HG02642 (cell line): ENCODE measurements at regions not wholly inside any gene's neighbourhood (a gene's known extent, or its start where the extent isn't known, plus 50 kb on each side); places are given as distances from the start of the nearest gene placed in this dataset.

ENCODE experiments used
- ATAC-seq: cut with Tn5 transposase; IDR thresholded peaks from one replicate; pipeline ENCODE4 v1.9.1; 2021; ENCODE audit warnings: mild to moderate bottlenecking; ENCODE audit not compliant: unreplicated experiment, poor library complexity

DNA sequence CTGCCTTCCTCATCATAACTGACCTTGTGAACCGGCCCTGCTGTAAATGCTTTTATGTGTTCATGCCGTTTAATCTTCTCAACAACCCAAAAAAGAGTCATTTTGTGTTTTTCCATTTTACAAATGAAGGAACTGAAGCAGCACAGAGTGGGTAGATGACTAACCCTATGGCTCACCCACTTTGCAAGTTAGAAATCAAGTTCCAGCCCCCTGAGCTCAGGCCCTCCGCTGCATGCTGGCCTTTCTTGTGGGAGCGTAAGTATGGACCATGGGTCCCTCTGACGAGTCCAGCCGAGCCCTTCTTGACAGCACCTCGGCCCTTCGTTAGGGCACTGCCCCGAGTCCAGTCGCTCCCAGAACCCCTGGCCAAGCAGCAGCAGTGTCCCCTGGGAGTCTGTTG is 194.6 kb downstream of the GLI2 start:
- ATAC-seq = no peak

GRCh38 chr2:120930864-120931263 is 195.2 kb downstream of the GLI2 start:
- no peak for ATAC-seq

GRCh38 chr2:120932472-120932871 is 196.8 kb downstream of the GLI2 start:
- ATAC-seq = no peak

DNA sequence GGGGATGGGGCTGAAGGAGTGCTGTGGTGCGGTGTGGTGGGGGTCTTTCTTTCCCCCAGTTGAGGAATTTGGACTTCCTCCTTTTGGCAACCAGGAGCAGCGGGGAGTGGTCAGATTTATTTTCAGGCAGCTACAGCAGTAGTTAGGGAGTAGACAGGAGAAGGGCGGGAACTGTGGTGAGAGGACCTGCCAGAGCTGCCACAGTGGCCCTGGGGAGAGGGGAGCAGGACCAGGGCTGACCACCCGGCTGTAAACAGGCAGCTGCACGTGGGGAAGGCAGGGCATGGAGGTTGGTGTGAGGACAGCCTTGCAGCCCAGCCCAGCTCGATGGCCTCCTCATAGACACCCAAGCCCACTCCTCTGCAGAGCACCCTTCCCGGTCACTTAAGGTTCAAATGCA is 197.2 kb downstream of the GLI2 start:
- no peak for ATAC-seq

DNA sequence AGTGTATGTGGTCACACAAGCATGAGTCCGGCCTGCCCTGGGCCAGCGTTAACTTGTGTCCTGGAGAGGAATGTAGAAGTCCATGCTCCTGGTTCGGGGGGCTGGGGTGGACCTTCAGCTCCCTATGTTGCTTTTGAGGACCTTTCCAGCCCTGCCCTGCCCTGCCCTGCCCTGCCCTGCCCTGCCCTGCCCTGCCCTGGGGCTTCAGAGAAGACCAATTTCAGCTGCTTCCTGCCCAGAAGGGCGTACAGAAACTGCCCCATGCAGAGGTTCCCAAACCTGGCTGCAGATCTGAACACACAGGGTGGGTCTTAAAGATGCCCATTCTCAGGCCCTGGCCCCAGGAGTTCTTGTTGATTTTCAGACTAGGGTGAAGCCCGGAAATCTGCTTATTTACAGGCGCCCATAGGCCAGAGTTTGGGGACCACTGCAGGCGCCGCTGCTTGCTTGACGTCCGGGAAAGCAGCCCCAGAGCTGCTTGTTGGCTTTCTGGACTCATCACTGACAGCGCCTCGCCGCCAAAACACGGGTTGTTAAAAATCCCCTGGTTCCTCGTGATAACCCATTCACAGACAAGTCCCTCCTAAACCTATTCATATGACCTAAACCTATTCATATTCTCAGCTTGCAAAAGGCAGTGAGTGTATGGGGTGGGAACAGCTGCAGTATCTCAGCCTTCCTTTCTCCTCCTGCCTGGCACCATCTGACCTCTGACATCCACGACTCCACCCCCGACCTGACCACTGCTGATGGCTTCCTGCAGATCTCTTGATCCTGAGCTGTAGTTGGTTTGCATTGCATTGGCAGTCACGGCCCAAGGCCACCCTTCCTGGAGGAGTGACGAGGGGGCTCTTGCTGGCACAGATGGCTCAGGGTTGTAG is 198.3 kb downstream of the GLI2 start:
- ATAC-seq = no peak

DNA sequence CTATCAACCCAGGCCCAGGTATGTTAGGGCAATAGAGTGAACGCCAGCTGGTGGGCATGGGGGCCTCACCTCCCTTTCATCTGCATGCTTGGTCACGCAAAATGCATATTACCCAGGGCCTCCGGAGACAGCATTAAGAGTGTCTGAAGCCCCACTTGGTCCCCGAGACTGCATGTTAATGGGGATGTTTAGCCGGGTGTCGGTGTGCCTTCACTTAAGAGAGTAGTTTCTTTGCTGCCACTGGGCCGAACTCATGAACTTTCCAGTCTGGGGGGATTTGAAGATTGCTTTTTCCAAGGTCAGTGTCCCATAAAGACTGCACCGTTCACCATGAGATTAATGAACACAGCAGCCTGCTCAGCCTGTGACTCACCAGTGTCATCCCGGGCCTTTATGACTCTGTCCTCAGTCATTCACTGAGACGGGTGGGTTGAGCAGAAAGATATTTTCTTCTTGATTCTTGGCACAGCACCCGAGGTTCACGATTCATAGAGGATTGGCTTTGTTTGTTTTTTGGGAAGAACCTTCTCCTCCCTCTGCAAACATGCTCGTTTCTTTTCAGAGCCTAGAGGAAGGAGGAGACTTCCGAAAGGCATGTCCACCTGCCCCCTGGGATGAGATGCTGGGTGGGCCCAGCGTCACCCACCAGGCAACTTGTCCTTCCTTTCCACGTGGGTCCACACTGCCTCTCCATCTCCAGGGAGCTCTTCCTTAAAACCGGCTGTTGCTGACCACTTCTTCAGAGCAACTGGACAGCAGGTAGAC is 199.1 kb downstream of the GLI2 start:
- no peak for ATAC-seq

DNA sequence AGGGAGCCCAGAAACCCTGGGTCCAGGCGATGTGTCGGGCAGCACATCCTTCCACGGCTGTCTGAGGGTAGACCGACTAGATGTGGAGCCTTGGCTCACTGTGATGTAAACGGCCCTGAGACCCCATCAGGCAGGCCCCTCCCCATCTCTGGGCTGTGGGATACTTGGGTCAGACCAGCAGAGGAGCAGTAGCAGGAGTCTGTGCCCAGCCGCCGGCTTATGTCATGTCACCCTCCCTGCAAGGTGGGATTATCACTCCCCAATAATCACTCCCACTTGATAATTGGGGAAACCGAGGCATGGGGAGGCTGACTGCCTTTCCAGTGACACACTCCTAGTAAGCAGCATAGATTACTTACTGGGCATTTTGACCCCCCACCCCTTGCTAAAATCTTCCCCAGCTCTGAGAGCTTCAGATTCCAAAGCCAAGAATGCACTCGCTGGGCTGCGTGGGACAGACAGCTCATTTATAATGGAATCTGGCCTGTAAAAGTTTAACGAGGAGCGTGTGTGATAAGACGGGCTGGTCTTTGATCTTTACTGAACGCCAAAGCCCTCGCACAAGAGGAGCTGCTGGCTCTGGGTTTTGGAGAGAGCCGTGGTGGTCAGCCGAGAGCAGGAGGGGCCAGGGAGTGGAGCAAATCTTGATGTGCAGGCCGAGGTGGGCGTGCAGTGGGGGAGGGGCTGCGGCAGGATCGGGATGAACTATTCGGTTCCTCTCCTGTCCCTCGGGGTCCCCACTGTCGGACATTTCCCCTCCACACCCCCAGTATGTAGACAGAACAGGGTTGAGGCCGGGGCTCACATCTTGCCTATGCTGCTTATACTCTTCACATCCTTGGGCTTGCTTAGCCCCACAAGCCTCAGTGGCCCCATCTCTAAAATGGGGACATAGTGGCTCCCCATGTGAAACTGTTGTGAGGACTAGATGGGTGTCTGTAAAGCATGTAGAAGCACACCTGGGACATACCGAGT is 200.0 kb downstream of the GLI2 start:
- ATAC-seq = no peak

DNA sequence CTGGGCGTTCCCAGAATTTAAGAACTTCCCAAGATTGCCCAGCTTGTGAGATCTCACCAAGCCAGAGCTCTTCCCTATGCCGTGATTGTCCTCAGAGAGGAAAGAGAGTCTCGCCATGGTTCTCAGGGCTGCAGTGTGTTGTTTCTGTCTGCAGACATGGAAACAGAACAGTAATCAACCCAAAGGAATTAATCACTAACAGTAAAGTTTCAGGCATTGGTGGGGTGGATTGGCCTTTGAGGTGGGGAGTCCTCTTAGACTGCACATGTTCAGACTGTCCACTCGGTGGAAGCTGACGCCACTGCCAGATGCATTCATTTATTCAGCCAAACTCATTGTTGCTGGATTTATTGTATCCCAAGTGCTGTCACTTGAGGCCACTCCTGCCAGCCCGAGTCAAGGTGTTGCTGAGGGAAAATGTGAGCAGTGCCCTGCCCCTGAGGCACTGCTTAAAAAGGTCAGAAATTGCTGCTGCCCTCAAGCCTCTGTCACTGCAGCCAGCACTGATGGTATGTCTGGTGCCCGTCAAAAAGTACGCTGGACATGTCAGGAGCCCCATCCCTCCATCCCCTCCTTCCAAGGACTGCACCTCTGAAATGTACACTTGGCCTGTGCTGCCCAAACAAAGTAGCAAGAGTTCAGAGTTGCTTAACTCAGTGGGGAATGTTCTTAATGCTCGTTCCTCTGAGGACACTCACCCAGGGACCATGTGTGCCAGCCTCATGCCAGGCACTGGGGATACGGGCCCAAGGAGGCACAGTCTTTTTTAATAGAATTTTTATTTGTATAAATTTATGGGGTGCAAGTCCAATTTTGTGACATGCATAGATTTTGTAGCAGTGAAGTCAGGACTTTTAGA is 201.0 kb downstream of the GLI2 start:
- no peak for ATAC-seq

GRCh38 chr2:120937686-120938044 is 202.0 kb downstream of the GLI2 start:
- ATAC-seq = no peak

GRCh38 chr2:120938045-120938771 is 202.5 kb downstream of the GLI2 start:
- ATAC-seq = no peak

DNA sequence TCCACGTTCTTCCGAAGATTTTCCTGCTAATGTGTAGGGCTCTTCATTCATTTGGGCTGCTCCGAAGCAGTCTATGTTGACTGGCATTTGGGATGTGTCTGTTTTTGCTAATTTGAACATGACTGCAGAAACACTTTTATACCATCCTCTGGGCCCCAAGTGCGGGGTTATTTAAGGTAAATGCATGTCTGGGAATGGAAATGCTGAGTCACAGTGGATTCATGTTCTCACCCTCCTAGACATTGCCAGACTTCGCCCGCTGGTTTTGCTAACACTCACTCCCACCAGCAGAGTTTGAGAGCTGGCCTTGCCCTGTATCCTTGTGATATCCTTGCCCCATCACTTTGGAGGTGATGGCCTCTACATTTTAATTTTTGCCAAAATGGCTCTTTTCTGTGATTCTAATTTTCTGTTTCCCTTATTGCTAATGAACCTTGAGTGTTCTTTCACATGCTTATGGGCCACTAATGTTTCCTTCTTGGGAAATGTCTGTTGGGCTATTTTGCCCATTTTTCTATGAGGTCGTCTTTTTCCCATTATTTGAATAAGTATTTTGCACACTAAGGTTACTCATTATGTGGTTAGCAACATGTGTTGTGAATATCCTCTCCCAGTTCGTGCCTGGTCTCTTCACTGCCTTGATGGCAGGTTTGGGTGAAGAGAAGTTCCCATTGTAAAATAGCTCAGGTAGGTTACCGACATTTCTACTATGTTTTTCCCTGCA is 204.1 kb downstream of the GLI2 start:
- no peak for ATAC-seq

DNA sequence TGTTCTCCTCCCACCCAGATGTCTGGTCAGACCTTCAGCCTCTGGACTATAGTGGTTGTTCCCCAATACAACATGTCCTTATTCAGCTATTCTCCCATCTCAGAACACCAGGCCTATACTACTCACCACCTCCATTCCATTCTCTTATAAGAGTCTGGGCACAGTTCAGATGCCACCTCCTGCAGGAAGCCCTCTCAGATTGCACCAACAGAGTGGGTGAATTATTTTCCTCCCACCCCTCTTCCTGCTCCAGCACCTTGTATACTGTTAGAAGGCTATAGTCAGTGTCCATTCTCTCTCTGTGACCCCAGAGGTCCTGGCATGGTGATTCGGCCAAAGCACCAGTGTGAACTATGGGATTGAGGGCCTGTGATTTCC is 204.6 kb downstream of the GLI2 start:
- no peak for ATAC-seq

- no peak for ATAC-seq
Measured at GRCh38 chr2:120940726-120941256, 205.1 kb downstream of the GLI2 start.

- no peak for ATAC-seq
Measured at GRCh38 chr2:120941571-120942120, 206.0 kb downstream of the GLI2 start.

DNA sequence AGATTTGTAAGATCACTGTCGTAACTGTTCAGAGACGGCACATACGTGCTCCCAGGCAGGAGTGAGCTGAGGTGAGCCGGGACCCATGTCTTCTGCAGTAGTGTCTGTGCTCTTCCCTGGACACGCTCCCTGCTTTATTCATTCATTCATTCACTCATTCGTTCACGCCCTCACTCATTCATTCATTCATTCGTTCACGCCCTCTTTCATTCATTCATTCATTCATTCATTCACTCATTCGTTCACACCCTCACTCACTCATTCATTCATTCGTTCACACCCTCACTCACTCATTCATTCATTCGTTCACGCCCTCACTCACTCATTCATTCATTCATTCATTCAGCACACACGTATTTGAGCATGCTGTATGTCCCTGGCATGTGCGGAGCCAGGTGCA is 207.0 kb downstream of the GLI2 start:
- no peak for ATAC-seq

DNA sequence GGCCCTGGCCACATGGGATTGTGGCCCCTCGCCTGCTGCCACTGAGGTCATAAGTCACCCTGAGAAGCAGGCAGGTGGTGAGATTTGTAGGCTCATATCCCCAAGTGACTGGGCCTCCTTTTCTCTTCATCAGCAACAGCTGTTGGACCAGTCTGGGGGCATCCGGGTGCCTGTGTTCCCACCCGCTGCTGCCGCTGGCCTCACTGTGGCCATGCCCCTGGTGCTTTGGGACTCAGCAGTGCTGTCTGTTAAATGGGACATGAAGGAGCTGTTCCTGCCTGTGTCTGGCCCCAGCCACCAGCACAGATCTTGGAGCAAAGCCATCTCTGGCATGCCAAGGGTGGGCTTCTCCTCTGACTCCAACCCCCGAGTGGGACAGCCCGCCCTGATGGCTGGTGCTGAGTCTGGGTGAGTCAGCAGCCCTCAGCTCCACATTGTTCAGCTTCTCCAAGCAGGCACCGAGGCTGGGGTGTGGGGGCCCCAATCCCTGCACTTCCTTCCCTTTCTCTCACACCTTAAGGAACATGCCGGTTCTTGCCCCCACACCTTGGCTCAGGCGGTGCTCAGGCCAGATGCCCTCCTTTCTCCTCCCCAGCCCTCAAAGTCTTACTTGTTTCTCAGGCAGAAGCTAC is 207.9 kb downstream of the GLI2 start:
- ATAC-seq = no peak

- ATAC-seq = no peak
Measured at GRCh38 chr2:120944575-120944974, 208.9 kb downstream of the GLI2 start.
